Right cardiac atrium (tissue), 5 donors: ENCODE measurements at regions not wholly inside any gene's neighbourhood (a gene's known extent, or its start where the extent isn't known, plus 50 kb on each side); places are given as distances from the start of the nearest gene placed in this dataset.
"Not testable (repeated sequence)": the region's sequence is repeated elsewhere in the genome, so short reads cannot be mapped to it uniquely, and the experiment has no call there.

Experiments used
- ATAC-seq, 2 donors: fragments of 200-7000 bp; cut with Tn5 transposase; one replicate each; pipeline versions ENCODE4 v1.8.0 to v1.9.1; 2020; ENCODE audit warnings: moderate library complexity in 2 of 2, mild to moderate bottlenecking in 1 of 2
- DNase-seq, 3 donors: peaks; one replicate each; pipeline ENCODE4 v3.0.0-alpha.2; 2020
- H3K27ac ChIP-seq: one replicate; pipeline ENCODE4 v1.5.1; 2013; ENCODE audit warnings: mild to moderate bottlenecking, low read length, control low read depth, moderate library complexity
- H3K27me3 ChIP-seq: one replicate; pipeline ENCODE4 v1.6.1; 2013; ENCODE audit not compliant: control insufficient read depth, insufficient read depth
- H3K4me1 ChIP-seq: one replicate; pipeline ENCODE4 v1.6.1; 2013; ENCODE audit warnings: low read length; ENCODE audit not compliant: control insufficient read depth, insufficient read depth
- H3K4me3 ChIP-seq: one replicate; pipeline ENCODE4 v1.5.1; 2013; ENCODE audit warnings: low read length, control low read depth
- H3K9me3 ChIP-seq: one replicate; pipeline ENCODE4 v1.6.1; 2013; ENCODE audit warnings: low read length; ENCODE audit not compliant: control insufficient read depth
- WGBS: extraction: QIAGEN DNeasy Blood & Tissue Kit; methylation state at CpG from one replicate; pipeline ENCODE4 v1.1.7; 2013; 5-methylcytosine and 5-hydroxymethylcytosine counted together
- intact Hi-C, 4 donors: fragments of 100-400 bp; cut with DNase I; formaldehyde crosslinking; loops; one replicate each; pipeline versions ENCODE4 v1.11.0 to v1.14.0; 2022 to 2023
- donor health status: healthy with polysubstance abuse.
- donor health status: DM: no; HTN: yes; CAD: no.
- donor health status: DM: no; HTN: no; CAD: no.
- donor health status: DM: no; HTN: yes; CAD: no; lungs with severe emphysema.
- donor health status: DM: yes; HTN: yes; CAD: no.

- intact Hi-C loops: no loop called here
- H3K27ac ChIP-seq: no peak overlapping the region
- no peak for ATAC-seq
These were observed 661.5 kb downstream of the REEP3 start for GRCh38 chr10:64182671-64183070.

GRCh38 chr10:64191286-64191685 lies 670.1 kb downstream of the REEP3 start:
- ATAC-seq: no peak
- Histone ChIP-seq H3K9me3 (no peaks in the 10 kb centered on the region), H3K4me1 (no peaks in the 10 kb centered on the region), H3K4me3 (no peak overlapping the region), H3K27me3 (no peaks in the 10 kb centered on the region), H3K27ac (no peak overlapping the region)
- DNase-seq: no peak
- WGBS: 59% methylated on average over 3 of the region's 3 CpGs
- intact Hi-C loops: no loop called here

More at GRCh38 chr10:64182671-64183070, 661.5 kb downstream of the REEP3 start:
- DNase-seq: no peak
- Histone ChIP-seq H3K9me3 (no peaks in the 10 kb centered on the region), H3K27me3 (no peaks in the 10 kb centered on the region), H3K4me1 (no peaks in the 10 kb centered on the region), H3K4me3 (no peak overlapping the region)

GRCh38 chr10:64196638-64197315 lies 675.6 kb downstream of the REEP3 start:
- DNase-seq (peak in 2 of 3 donors; percentile 11 to 41), ATAC-seq (no peak)

GRCh38 chr10:64201936-64202335 lies 680.7 kb downstream of the REEP3 start:
- DNase-seq (no peak), ATAC-seq (no peak)
- Histone ChIP-seq H3K27ac (no peak overlapping the region), H3K4me1 (no peaks in the 10 kb centered on the region), H3K27me3 (no peaks in the 10 kb centered on the region), H3K4me3 (no peak overlapping the region), H3K9me3 (no peaks in the 10 kb centered on the region)
- intact Hi-C loops: no loop called here
- WGBS: 88% methylated on average over 2 of the region's 2 CpGs

More at GRCh38 chr10:64196638-64197315, 675.6 kb downstream of the REEP3 start:
- Histone ChIP-seq H3K27me3 (no peaks in the 10 kb centered on the region), H3K27ac (no peak overlapping the region), H3K9me3 (no peaks in the 10 kb centered on the region), H3K4me1 (no peaks in the 10 kb centered on the region), H3K4me3 (no peak overlapping the region)
- intact Hi-C loops: no loop called here
- 96% methylated on average over 59 of the region's 59 CpGs for WGBS

GRCh38 chr10:64204504-64204903 lies 683.3 kb downstream of the REEP3 start:
- DNase-seq, intact Hi-C loops, ATAC-seq, H3K27ac ChIP-seq, H3K4me3 ChIP-seq, H3K4me1 ChIP-seq, H3K27me3 ChIP-seq, H3K9me3 ChIP-seq: not testable (repeated sequence)
- 88% methylated on average over 7 of the region's 7 CpGs for WGBS

- no peak for ATAC-seq
- no peak overlapping the region for H3K27ac ChIP-seq
These were observed 685.2 kb downstream of the REEP3 start for GRCh38 chr10:64206409-64206808.

GRCh38 chr10:64209561-64209960 lies 688.4 kb downstream of the REEP3 start:
- WGBS: 38% methylated on average over 3 of the region's 3 CpGs
- DNase-seq (peak; percentile 26 to 70 (median 49)), ATAC-seq (peak; percentile 66 to 69)
- Histone ChIP-seq H3K4me1 (no peaks in the 10 kb centered on the region), H3K4me3 (no peak overlapping the region), H3K27ac (no peak overlapping the region), H3K9me3 (no peaks in the 10 kb centered on the region), H3K27me3 (no peaks in the 10 kb centered on the region)
- intact Hi-C loops: no loop called here

More at GRCh38 chr10:64206409-64206808, 685.2 kb downstream of the REEP3 start:
- Histone ChIP-seq H3K4me3 (no peak overlapping the region), H3K27me3 (no peaks in the 10 kb centered on the region), H3K9me3 (no peaks in the 10 kb centered on the region), H3K4me1 (no peaks in the 10 kb centered on the region)
- no peak for DNase-seq
- intact Hi-C loops: no loop called here
- 66% methylated on average over 2 of the region's 2 CpGs for WGBS

GRCh38 chr10:64210211-64210610 lies 689.0 kb downstream of the REEP3 start:
- intact Hi-C loops: no loop called here
- Histone ChIP-seq H3K4me3 (no peak overlapping the region), H3K4me1 (no peaks in the 10 kb centered on the region), H3K9me3 (no peaks in the 10 kb centered on the region), H3K27me3 (no peaks in the 10 kb centered on the region), H3K27ac (no peak overlapping the region)
- 60% methylated on average over 2 of the region's 2 CpGs for WGBS
- ATAC-seq (no peak), DNase-seq (no peak)

- Histone ChIP-seq H3K9me3 (no peaks in the 10 kb centered on the region), H3K4me1 (no peaks in the 10 kb centered on the region), H3K27me3 (no peaks in the 10 kb centered on the region), H3K27ac (no peak overlapping the region), H3K4me3 (no peak overlapping the region)
- WGBS: 48% methylated on average over 3 of the region's 3 CpGs
- ATAC-seq (peak; percentile 54 to 61), DNase-seq (no peak)
- intact Hi-C loops: no loop called here
These were observed 690.3 kb downstream of the REEP3 start for GRCh38 chr10:64211466-64211865.

GRCh38 chr10:64215088-64215487 lies 693.9 kb downstream of the REEP3 start:
- DNase-seq (no peak), ATAC-seq (no peak)
- intact Hi-C loops: no loop called here
- WGBS: 66% methylated on average over 1 of the region's 1 CpG
- no peak overlapping the region for H3K4me3 ChIP-seq
- no peaks in the 10 kb centered on the region for H3K9me3 ChIP-seq
- no peaks in the 10 kb centered on the region for H3K4me1 ChIP-seq
- H3K27me3 ChIP-seq: no peaks in the 10 kb centered on the region
- H3K27ac ChIP-seq: no peak overlapping the region

- intact Hi-C loops: no loop called here
- no peak overlapping the region for H3K4me3 ChIP-seq
- H3K9me3 ChIP-seq: no peaks in the 10 kb centered on the region
- no peak for DNase-seq
- 66% methylated on average over 6 of the region's 6 CpGs for WGBS
- H3K27ac ChIP-seq: no peak overlapping the region
- no peak for ATAC-seq
- H3K27me3 ChIP-seq: no peaks in the 10 kb centered on the region
- H3K4me1 ChIP-seq: no peaks in the 10 kb centered on the region
These were observed 698.2 kb downstream of the REEP3 start for GRCh38 chr10:64219271-64220025.
